A204.1 (cell line): ENCODE measurements at regions not wholly inside any gene's neighbourhood (a gene's known extent, or its start where the extent isn't known, plus 50 kb on each side); places are given as distances from the start of the nearest gene placed in this dataset.
"Not testable (repeated sequence)": the region's sequence is repeated elsewhere in the genome, so short reads cannot be mapped to it uniquely, and the experiment has no call there.

Source experiments
- FAIRE-seq: peaks from 2 replicates; lab custom pipeline; 2012; peaks lifted over from hg19 to GRCh38; lab: Jason Lieb, UNC

- FAIRE-seq: no peak
These were observed 241.9 kb upstream of the MAP2 start for GRCh38 chr2:209181984-209182383.

- not testable (repeated sequence) for FAIRE-seq
These were observed 237.0 kb upstream of the MAP2 start for GRCh38 chr2:209186886-209187285.

GRCh38 chr2:209189893-209190292 lies 234.0 kb upstream of the MAP2 start:
- FAIRE-seq: no peak

GRCh38 chr2:209191139-209191538 lies 232.7 kb upstream of the MAP2 start:
- FAIRE-seq: no peak

GRCh38 chr2:209194717-209195116 lies 229.1 kb upstream of the MAP2 start:
- FAIRE-seq: no peak

GRCh38 chr2:209208211-209208610 lies 215.6 kb upstream of the MAP2 start:
- peak; percentile 85 for FAIRE-seq

- no peak for FAIRE-seq
These were observed 213.9 kb upstream of the MAP2 start for GRCh38 chr2:209209943-209210342.

GRCh38 chr2:209230560-209230959 lies 193.3 kb upstream of the MAP2 start:
- FAIRE-seq: no peak

- no peak for FAIRE-seq
These were observed 187.5 kb upstream of the MAP2 start for GRCh38 chr2:209236377-209236776.

- no peak for FAIRE-seq
These were observed 184.9 kb upstream of the MAP2 start for GRCh38 chr2:209238765-209239584.

- no peak for FAIRE-seq
These were observed 184.3 kb upstream of the MAP2 start for GRCh38 chr2:209239585-209239938.

GRCh38 chr2:209240204-209240603 lies 183.6 kb upstream of the MAP2 start:
- FAIRE-seq: no peak

- FAIRE-seq: no peak
These were observed 170.3 kb upstream of the MAP2 start for GRCh38 chr2:209253544-209253943.

- no peak for FAIRE-seq
These were observed 164.1 kb upstream of the MAP2 start for GRCh38 chr2:209259767-209260166.

- FAIRE-seq: no peak
These were observed 163.6 kb upstream of the MAP2 start for GRCh38 chr2:209260281-209260680.

GRCh38 chr2:209261366-209262053 lies 162.3 kb upstream of the MAP2 start:
- not testable (repeated sequence) for FAIRE-seq

- no peak for FAIRE-seq
These were observed 154.8 kb upstream of the MAP2 start for GRCh38 chr2:209269024-209269423.

- FAIRE-seq: no peak
These were observed 147.8 kb upstream of the MAP2 start for GRCh38 chr2:209276000-209276399.

GRCh38 chr2:209277444-209277843 lies 146.4 kb upstream of the MAP2 start:
- FAIRE-seq: no peak

GRCh38 chr2:209298601-209299000 lies 125.2 kb upstream of the MAP2 start:
- FAIRE-seq: no peak

- FAIRE-seq: not testable (repeated sequence)
These were observed 124.4 kb upstream of the MAP2 start for GRCh38 chr2:209299478-209299877.

GRCh38 chr2:209300766-209301165 lies 123.1 kb upstream of the MAP2 start:
- FAIRE-seq: not testable (repeated sequence)

- no peak for FAIRE-seq
These were observed 118.8 kb upstream of the MAP2 start for GRCh38 chr2:209305026-209305425.

- no peak for FAIRE-seq
These were observed 118.1 kb upstream of the MAP2 start for GRCh38 chr2:209305746-209306196.
